ENCODE measurements at regions not wholly inside any gene's neighbourhood (a gene's known extent, or its start where the extent isn't known, plus 50 kb on each side); places are given as distances from the start of the nearest gene placed in this dataset.

DNA sequence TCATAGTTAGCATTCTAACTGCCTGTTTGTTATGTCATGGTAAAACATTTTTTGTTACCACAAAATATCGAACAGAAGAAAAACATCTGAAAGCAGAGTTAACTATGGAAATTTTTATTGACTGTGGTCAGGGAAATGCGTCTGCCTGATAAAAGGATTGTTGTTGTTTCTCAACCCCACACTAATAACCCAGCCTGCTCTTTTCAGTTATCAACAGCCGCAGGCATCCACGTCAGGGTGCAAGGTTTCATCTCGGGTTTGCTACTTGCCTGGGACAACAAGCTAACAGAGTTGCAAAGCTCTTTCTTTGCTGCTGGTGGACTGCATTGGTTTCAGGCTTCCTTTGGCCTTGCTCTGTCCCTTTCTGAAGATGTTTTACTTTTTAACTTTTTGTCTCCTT is 969.2 kb downstream of the CDH18 start:
- no peak overlapping the region for H3K4me3 ChIP-seq
- DNase-seq, result no peak
- no peak for TF ChIP-seq POLR2A (IDR thresholded peaks at IDR 0.05)
- TF ChIP-seq, protein P1, sequence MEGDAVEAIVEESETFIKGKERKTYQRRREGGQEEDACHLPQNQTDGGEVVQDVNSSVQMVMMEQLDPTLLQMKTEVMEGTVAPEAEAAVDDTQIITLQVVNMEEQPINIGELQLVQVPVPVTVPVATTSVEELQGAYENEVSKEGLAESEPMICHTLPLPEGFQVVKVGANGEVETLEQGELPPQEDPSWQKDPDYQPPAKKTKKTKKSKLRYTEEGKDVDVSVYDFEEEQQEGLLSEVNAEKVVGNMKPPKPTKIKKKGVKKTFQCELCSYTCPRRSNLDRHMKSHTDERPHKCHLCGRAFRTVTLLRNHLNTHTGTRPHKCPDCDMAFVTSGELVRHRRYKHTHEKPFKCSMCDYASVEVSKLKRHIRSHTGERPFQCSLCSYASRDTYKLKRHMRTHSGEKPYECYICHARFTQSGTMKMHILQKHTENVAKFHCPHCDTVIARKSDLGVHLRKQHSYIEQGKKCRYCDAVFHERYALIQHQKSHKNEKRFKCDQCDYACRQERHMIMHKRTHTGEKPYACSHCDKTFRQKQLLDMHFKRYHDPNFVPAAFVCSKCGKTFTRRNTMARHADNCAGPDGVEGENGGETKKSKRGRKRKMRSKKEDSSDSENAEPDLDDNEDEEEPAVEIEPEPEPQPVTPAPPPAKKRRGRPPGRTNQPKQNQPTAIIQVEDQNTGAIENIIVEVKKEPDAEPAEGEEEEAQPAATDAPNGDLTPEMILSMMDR (IDR thresholded peaks at IDR 0.05), result no peak
- 23 to 25% methylated on average over 5 of the region's 5 CpGs for WGBS, 2 donors
- no peaks in the 10 kb centered on the region for H3K4me1 ChIP-seq
- H3K36me3 ChIP-seq (replicated peaks in 1 of 2; ENCODE audit: insufficient read depth in 1 of 2, low read depth in 2 of 2), result no peaks in the 10 kb centered on the region
- H3K9me3 ChIP-seq, result no peaks in the 10 kb centered on the region
- no peak overlapping the region for H3K27ac ChIP-seq
- intact Hi-C loops (cut with DNase I), result no loop called here
- no peaks in the 10 kb centered on the region for H3K27me3 ChIP-seq
- ATAC-seq, result no peak

DNA sequence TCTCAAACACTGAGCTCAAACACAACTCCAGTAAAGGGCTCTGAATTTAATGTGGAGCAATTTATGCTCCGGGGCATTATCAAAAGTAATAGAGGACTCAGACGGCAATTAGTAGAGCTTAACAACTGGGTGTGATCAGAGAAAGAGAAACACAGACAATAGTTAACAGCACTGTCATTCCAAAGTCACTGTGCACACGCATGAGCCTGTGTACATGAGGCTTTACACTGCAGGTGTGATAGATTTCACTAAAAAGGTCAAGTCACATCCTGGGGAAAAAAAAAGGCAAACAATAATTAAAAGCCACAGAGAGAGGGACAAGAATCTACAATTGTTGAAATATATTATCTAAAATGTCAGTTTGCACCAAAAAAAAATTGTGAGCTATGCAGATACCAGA is 956.5 kb downstream of the CDH18 start:
- ATAC-seq (no peak), DNase-seq (no peak)
- no peaks in the 10 kb centered on the region for H3K27me3 ChIP-seq
- 41 to 65% methylated on average over 3 of the region's 3 CpGs for WGBS, 2 donors
- TF ChIP-seq POLR2A (IDR thresholded peaks at IDR 0.05), result no peak
- TF ChIP-seq, protein P1 (IDR thresholded peaks at IDR 0.05), result no peak
- H3K9me3 ChIP-seq, result no peaks in the 10 kb centered on the region
- no peaks in the 10 kb centered on the region for H3K36me3 ChIP-seq (replicated peaks in 1 of 2; ENCODE audit: insufficient read depth in 1 of 2, low read depth in 2 of 2)
- intact Hi-C loops (cut with DNase I), result no loop called here
- no peak overlapping the region for H3K4me3 ChIP-seq
- H3K27ac ChIP-seq, result no peak overlapping the region
- H3K4me1 ChIP-seq, result no peaks in the 10 kb centered on the region

DNA sequence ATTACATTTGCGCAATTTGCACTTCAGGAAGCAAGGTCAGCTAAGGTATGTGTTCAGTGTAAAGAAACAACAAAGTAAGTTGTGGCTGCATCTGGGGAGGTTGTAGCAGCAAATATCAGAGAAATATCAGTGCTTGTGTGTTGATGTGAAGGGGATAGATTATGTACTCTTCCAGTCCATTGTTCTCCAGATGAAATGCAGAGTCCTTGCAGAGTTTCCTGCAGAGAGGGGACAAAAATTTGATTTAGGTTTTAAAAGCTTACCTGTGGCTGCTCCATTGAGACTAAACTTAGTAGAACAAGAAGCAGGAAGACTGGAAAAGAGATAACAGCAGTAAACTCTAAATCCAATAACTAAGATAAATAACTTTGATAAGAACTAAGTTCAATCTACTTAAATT is 952.2 kb downstream of the CDH18 start:
- Histone ChIP-seq H3K27me3 (no peaks in the 10 kb centered on the region), H3K36me3 (replicated peaks in 1 of 2; ENCODE audit: insufficient read depth in 1 of 2, low read depth in 2 of 2) (no peaks in the 10 kb centered on the region), H3K9me3 (no peaks in the 10 kb centered on the region), H3K4me1 (no peaks in the 10 kb centered on the region), H3K27ac (no peak overlapping the region), H3K4me3 (no peak overlapping the region)
- 40 to 82% methylated on average over 1 of the region's 1 CpG for WGBS, 2 donors
- intact Hi-C loops (cut with DNase I), result no loop called here
- DNase-seq (no peak), ATAC-seq (no peak)
- no peak for TF ChIP-seq POLR2A (IDR thresholded peaks at IDR 0.05)
- TF ChIP-seq, protein P1 (IDR thresholded peaks at IDR 0.05), result no peak

DNA sequence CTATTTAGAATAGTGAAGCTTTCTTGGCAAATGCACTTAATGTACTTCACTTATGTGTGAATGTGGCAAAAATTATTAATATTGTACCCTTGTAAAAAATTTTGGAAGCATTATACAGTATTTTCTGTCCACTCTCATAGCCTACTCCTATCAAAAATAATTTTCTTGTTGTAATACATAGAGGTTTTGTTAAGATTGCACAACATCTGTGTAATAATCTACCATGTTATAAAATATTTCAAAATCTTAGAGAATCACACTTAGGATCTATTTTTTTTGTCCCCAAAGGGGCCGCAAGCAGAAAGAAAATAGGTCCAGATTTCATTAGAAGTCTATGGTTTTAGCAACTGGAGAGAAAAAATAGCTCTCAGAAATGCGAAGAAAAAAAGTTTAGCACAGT is 945.9 kb downstream of the CDH18 start:
- H3K9me3 ChIP-seq, result no peaks in the 10 kb centered on the region
- H3K4me1 ChIP-seq, result no peaks in the 10 kb centered on the region
- no peaks in the 10 kb centered on the region for H3K36me3 ChIP-seq (replicated peaks in 1 of 2; ENCODE audit: insufficient read depth in 1 of 2, low read depth in 2 of 2)
- ATAC-seq (no peak), DNase-seq (no peak)
- no peak overlapping the region for H3K4me3 ChIP-seq
- no peaks in the 10 kb centered on the region for H3K27me3 ChIP-seq
- no peak overlapping the region for H3K27ac ChIP-seq
- intact Hi-C loops (cut with DNase I), result no loop called here
- no peak for TF ChIP-seq POLR2A (IDR thresholded peaks at IDR 0.05)
- TF ChIP-seq, protein P1 (IDR thresholded peaks at IDR 0.05), result no peak
- 78 to 85% methylated on average over 2 of the region's 2 CpGs for WGBS, 2 donors

DNA sequence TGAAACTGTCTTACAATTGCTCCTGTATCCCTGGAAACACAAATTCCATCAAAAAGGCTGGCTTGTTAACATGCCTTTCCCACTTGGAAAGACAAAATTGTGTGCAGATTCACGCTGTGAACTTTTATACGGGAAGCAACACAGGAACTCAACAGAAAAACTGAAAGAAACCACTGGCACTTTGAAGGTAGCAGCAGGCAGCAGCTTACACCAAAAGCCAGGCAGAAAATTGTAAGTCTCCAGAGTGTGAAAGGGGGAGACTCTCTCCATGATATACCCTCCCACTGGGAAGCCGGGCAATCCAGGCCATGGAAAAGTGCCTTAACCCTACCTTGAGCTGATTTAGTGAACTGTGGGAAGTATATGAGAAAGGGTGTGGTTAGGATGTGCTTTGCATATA is 943.7 kb downstream of the CDH18 start:
- ATAC-seq (no peak), DNase-seq (no peak)
- intact Hi-C loops (cut with DNase I), result no loop called here
- no peak overlapping the region for H3K4me3 ChIP-seq
- no peaks in the 10 kb centered on the region for H3K4me1 ChIP-seq
- TF ChIP-seq, protein P1 (IDR thresholded peaks at IDR 0.05), result no peak
- TF ChIP-seq POLR2A (IDR thresholded peaks at IDR 0.05), result no peak
- no peaks in the 10 kb centered on the region for H3K27me3 ChIP-seq
- no peak overlapping the region for H3K27ac ChIP-seq
- no peaks in the 10 kb centered on the region for H3K36me3 ChIP-seq (replicated peaks in 1 of 2; ENCODE audit: insufficient read depth in 1 of 2, low read depth in 2 of 2)
- 78 to 94% methylated on average over 3 of the region's 3 CpGs for WGBS, 2 donors
- no peaks in the 10 kb centered on the region for H3K9me3 ChIP-seq

Measured in body of pancreas (tissue), 4 donors.